Esophagus squamous epithelium (tissue), 4 donors: ENCODE measurements at regions not wholly inside any gene's neighbourhood (a gene's known extent, or its start where the extent isn't known, plus 50 kb on each side); places are given as distances from the start of the nearest gene placed in this dataset.

Experiments used
- POLR2A ChIP-seq, 4 donors: fragments of 450-650 bp; IDR thresholded peaks; one replicate each; pipeline ENCODE4 v1.6.1; 2017; ENCODE audit warnings: antibody characterized with exemption in 4 of 4, mild to moderate bottlenecking in 4 of 4, moderate library complexity in 3 of 4
- TF ChIP-seq, protein P1 (sequence below), 6 experiments: fragments of 450-650 bp in 4 of 6; fragments of 200-600 bp in 2 of 6; sonication (generic) in 2 of 6; IDR thresholded peaks; one replicate each; pipeline ENCODE4 v1.5.1; 2016 to 2019; ENCODE audit warnings: antibody characterized with exemption in 6 of 6, mild to moderate bottlenecking in 4 of 6, moderate library complexity in 4 of 6

DNA sequence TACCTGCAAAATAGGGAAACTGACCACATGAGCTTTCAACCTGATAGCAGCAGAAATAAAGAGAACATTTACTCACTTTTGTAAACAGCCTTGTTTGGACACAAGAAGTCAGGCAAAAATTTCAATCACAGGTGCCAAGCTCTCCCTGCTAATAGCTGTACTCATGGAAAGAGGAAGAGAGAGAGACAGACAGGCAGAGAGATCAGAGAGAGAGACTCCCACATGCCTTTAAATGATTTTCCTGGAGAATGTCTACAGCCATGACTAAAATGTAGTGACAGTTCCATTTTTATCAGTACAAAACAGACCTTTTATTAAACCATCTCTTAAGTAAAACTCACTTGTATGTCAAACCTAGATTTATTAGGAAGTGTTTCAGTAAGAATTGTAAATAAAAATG is 752.9 kb downstream of the TRAM1L1 start:
- TF ChIP-seq, protein P1, sequence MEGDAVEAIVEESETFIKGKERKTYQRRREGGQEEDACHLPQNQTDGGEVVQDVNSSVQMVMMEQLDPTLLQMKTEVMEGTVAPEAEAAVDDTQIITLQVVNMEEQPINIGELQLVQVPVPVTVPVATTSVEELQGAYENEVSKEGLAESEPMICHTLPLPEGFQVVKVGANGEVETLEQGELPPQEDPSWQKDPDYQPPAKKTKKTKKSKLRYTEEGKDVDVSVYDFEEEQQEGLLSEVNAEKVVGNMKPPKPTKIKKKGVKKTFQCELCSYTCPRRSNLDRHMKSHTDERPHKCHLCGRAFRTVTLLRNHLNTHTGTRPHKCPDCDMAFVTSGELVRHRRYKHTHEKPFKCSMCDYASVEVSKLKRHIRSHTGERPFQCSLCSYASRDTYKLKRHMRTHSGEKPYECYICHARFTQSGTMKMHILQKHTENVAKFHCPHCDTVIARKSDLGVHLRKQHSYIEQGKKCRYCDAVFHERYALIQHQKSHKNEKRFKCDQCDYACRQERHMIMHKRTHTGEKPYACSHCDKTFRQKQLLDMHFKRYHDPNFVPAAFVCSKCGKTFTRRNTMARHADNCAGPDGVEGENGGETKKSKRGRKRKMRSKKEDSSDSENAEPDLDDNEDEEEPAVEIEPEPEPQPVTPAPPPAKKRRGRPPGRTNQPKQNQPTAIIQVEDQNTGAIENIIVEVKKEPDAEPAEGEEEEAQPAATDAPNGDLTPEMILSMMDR (IDR thresholded peaks at IDR 0.05): no peak
- TF ChIP-seq POLR2A (IDR thresholded peaks at IDR 0.05): no peak
